ENCODE measurements at regions not wholly inside any gene's neighbourhood (a gene's known extent, or its start where the extent isn't known, plus 50 kb on each side); places are given as distances from the start of the nearest gene placed in this dataset.
A peak's percentile ranks its signal among the peaks of the same experiment; 100 is the strongest.

DNA sequence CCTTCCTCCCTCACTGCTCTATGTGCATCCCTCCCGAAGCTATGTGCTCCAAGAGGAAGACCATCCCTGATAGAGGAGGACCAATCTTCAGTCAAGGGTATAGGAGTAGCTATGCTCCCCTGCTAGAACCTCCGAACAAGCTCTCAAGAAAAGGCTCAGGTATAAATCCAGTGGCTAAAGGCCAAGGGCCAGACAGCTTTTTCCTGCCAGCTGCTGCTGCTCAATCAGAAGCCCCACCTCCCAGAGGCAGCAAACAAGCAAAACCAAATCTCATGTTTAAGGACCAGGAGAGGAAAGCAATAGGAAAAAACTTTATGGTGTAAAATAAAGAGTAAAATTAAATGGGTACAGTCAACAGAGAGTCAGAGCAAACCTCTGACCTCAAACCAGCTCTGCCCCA, 187.2 kb downstream of the FGFR2 start:
- no peak overlapping the region for H3K4me2 ChIP-seq
- no peak overlapping the region for H3K27ac ChIP-seq
- H3K9me3 ChIP-seq (ENCODE audit: low read depth), result no peaks in the 10 kb centered on the region
- peaks cover 7% of the 10 kb centered on the region for H3K4me1 ChIP-seq (ENCODE audit: insufficient read depth)
- 82% methylated on average over 2 of the region's 2 CpGs for WGBS (ENCODE audit: low lambda C conversion rate, missing lambda C conversion rate)
- no peaks in the 10 kb centered on the region for H3K79me2 ChIP-seq
- no peak overlapping the region for H3K4me3 ChIP-seq
- TF ChIP-seq EZH2 (IDR thresholded peaks at IDR 0.05; ENCODE audit: borderline replicate concordance) (no peak), EZH2phosphoT487 (IDR thresholded peaks at IDR 0.05; ENCODE audit: low read depth, severe bottlenecking, unreplicated experiment) (no peak)
- TF ChIP-seq, protein P1, sequence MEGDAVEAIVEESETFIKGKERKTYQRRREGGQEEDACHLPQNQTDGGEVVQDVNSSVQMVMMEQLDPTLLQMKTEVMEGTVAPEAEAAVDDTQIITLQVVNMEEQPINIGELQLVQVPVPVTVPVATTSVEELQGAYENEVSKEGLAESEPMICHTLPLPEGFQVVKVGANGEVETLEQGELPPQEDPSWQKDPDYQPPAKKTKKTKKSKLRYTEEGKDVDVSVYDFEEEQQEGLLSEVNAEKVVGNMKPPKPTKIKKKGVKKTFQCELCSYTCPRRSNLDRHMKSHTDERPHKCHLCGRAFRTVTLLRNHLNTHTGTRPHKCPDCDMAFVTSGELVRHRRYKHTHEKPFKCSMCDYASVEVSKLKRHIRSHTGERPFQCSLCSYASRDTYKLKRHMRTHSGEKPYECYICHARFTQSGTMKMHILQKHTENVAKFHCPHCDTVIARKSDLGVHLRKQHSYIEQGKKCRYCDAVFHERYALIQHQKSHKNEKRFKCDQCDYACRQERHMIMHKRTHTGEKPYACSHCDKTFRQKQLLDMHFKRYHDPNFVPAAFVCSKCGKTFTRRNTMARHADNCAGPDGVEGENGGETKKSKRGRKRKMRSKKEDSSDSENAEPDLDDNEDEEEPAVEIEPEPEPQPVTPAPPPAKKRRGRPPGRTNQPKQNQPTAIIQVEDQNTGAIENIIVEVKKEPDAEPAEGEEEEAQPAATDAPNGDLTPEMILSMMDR (IDR thresholded peaks at IDR 0.05; ENCODE audit: poor library complexity), result no peak
- H3K9me2 ChIP-seq (replicated peaks; ENCODE audit: insufficient read depth), result no peaks in the 10 kb centered on the region
- H3K36me3 ChIP-seq (replicated peaks; ENCODE audit: insufficient read depth, low read depth), result no peaks in the 10 kb centered on the region
- H3K27me3 ChIP-seq, result no peaks in the 10 kb centered on the region
- no peaks in the 10 kb centered on the region for H4K20me1 ChIP-seq (ENCODE audit: insufficient read depth, poor library complexity, severe bottlenecking)
- DNase-seq (ENCODE audit: low spot score), result no peak
- no peak overlapping the region for H2AFZ ChIP-seq

DNA sequence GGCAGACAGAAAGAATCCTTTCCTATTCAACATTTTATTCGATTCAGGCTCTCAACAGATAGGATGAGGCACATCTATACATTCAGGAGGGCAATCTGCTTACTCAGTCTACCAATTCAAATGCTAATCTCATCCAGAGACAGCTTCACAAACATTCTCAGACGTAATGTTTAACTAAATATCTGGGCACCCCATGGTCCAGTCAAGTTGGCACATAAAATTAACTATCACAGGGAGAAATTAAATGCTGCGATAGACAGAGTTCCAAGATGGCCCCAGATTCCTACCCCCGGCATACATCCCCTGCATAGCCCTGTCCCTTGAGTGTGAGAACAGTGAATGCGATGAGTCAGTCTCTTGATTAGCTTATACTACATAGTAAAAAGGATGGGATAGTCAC, 184.3 kb downstream of the FGFR2 start:
- no peaks in the 10 kb centered on the region for H3K79me2 ChIP-seq
- no peak overlapping the region for H3K4me2 ChIP-seq
- H3K27ac ChIP-seq, result no peak overlapping the region
- H3K4me1 ChIP-seq (ENCODE audit: insufficient read depth), result peaks cover 17% of the 10 kb centered on the region
- no peak overlapping the region for H2AFZ ChIP-seq
- H3K9me3 ChIP-seq (ENCODE audit: low read depth), result no peaks in the 10 kb centered on the region
- H3K36me3 ChIP-seq (replicated peaks; ENCODE audit: insufficient read depth, low read depth), result no peaks in the 10 kb centered on the region
- TF ChIP-seq, protein P1 (IDR thresholded peaks at IDR 0.05; ENCODE audit: poor library complexity), result no peak
- no peak for TF ChIP-seq EZH2 (IDR thresholded peaks at IDR 0.05; ENCODE audit: borderline replicate concordance)
- no peak for TF ChIP-seq EZH2phosphoT487 (IDR thresholded peaks at IDR 0.05; ENCODE audit: low read depth, severe bottlenecking, unreplicated experiment)
- no peak for DNase-seq (ENCODE audit: low spot score)
- H3K9me2 ChIP-seq (replicated peaks; ENCODE audit: insufficient read depth), result no peaks in the 10 kb centered on the region
- no peaks in the 10 kb centered on the region for H4K20me1 ChIP-seq (ENCODE audit: insufficient read depth, poor library complexity, severe bottlenecking)
- H3K27me3 ChIP-seq, result no peaks in the 10 kb centered on the region
- 77% methylated on average over 5 of the region's 5 CpGs for WGBS (ENCODE audit: low lambda C conversion rate, missing lambda C conversion rate)
- no peak overlapping the region for H3K4me3 ChIP-seq

DNA sequence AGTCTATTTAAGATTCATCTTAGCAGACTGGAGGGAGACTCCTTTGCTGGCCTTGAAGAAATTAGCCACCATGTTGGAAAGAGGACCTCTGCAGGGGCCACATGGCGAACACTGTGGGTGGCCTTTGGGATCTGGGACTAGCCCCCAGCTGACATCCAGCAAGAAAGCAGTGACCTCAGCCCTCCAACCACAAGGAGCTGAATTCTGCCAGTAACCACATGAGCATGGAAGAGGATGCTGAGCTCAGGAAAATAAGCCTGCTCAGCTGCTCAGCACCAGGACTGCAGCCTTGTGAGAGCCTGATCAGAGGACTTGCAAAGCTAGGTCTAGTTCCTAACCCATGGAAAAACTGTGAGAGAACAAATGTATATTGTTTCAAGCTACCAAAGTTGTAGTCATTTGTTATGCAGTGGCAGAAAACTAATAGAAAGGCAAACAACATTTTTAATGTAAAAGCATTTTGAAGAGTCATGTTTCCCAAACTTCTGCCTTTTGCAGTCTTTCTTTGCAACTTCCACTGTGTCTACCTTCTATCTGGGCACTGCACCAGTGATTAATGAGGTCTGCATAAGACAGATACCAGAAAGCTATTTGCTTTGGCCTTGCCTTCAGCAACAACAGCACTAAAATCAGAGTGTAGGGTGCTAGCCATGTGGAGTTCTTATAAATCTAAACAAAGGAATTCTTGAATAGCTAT, 183.7 kb downstream of the FGFR2 start:
- H3K9me3 ChIP-seq (ENCODE audit: low read depth), result no peaks in the 10 kb centered on the region
- no peaks in the 10 kb centered on the region for H4K20me1 ChIP-seq (ENCODE audit: insufficient read depth, poor library complexity, severe bottlenecking)
- H3K9me2 ChIP-seq (replicated peaks; ENCODE audit: insufficient read depth), result no peaks in the 10 kb centered on the region
- no peaks in the 10 kb centered on the region for H3K79me2 ChIP-seq
- TF ChIP-seq EZH2phosphoT487 (IDR thresholded peaks at IDR 0.05; ENCODE audit: low read depth, severe bottlenecking, unreplicated experiment) (no peak), EZH2 (IDR thresholded peaks at IDR 0.05; ENCODE audit: borderline replicate concordance) (no peak)
- TF ChIP-seq, protein P1 (IDR thresholded peaks at IDR 0.05; ENCODE audit: poor library complexity), result no peak
- H3K4me2 ChIP-seq, result peak overlapping the region; percentile 0
- 93% methylated on average over 1 of the region's 1 CpG for WGBS (ENCODE audit: low lambda C conversion rate, missing lambda C conversion rate)
- DNase-seq (ENCODE audit: low spot score), result no peak
- no peaks in the 10 kb centered on the region for H3K27me3 ChIP-seq
- peak overlapping the region; percentile 60 for H3K27ac ChIP-seq
- no peak overlapping the region for H2AFZ ChIP-seq
- H3K4me1 ChIP-seq (ENCODE audit: insufficient read depth), result peaks cover 22% of the 10 kb centered on the region
- H3K36me3 ChIP-seq (replicated peaks; ENCODE audit: insufficient read depth, low read depth), result no peaks in the 10 kb centered on the region
- H3K4me3 ChIP-seq, result no peak overlapping the region
